H9 (cell line): ENCODE measurements at regions not wholly inside any gene's neighbourhood (a gene's known extent, or its start where the extent isn't known, plus 50 kb on each side); places are given as distances from the start of the nearest gene placed in this dataset.

Experiments used
- DNase-seq: peaks from one replicate; pipeline ENCODE4 v3.0.0-alpha.2; 2017
- H2AFZ ChIP-seq: one replicate; pipeline ENCODE4 v1.6.1; 2013; ENCODE audit warnings: mild to moderate bottlenecking, low read length, control low read depth, moderate library complexity
- H2AK5ac ChIP-seq: 2 replicates; pipeline ENCODE4 v1.6.1; 2013; ENCODE audit warnings: low read length, control low read depth, mixed read lengths; ENCODE audit not compliant: insufficient read length
- H2BK120ac ChIP-seq: one replicate; pipeline ENCODE4 v1.6.1; 2013; ENCODE audit warnings: low read depth, mild to moderate bottlenecking, low read length, control low read depth, inconsistent platforms; ENCODE audit not compliant: poor library complexity, severe bottlenecking
- H2BK12ac ChIP-seq: 2 replicates; pipeline ENCODE4 v1.6.1; 2013; ENCODE audit warnings: low read length, control low read depth, mixed read lengths, low read depth; ENCODE audit not compliant: insufficient read length
- H2BK15ac ChIP-seq: 2 replicates; pipeline ENCODE4 v1.6.1; 2013; ENCODE audit warnings: low read depth, low read length, control low read depth
- H2BK20ac ChIP-seq: one replicate; pipeline ENCODE4 v1.6.1; 2013; ENCODE audit warnings: low read depth, mild to moderate bottlenecking, low read length, control low read depth, inconsistent platforms; ENCODE audit not compliant: poor library complexity, severe bottlenecking
- H2BK5ac ChIP-seq: 2 replicates; pipeline ENCODE4 v1.6.1; 2013; ENCODE audit warnings: low read length, control low read depth, mixed read lengths; ENCODE audit not compliant: insufficient read length
- H3K14ac ChIP-seq: 2 replicates; pipeline ENCODE4 v1.6.1; 2013; ENCODE audit warnings: low read length, control low read depth; ENCODE audit not compliant: insufficient read depth
- H3K18ac ChIP-seq: 2 replicates; pipeline ENCODE4 v1.6.1; 2013; ENCODE audit warnings: low read depth, mild to moderate bottlenecking, mixed read lengths, low read length, control low read depth; ENCODE audit not compliant: insufficient read length
- H3K23ac ChIP-seq: 2 replicates; pipeline ENCODE4 v1.6.1; 2013; ENCODE audit warnings: low read length, control low read depth, mixed read lengths, low read depth; ENCODE audit not compliant: insufficient read length
- H3K23me2 ChIP-seq: 2 replicates; pipeline ENCODE4 v1.6.1; 2013; ENCODE audit warnings: low read depth, mild to moderate bottlenecking, mixed read lengths, low read length, control low read depth; ENCODE audit not compliant: insufficient read length, poor library complexity, severe bottlenecking
- H3K27ac ChIP-seq: 2 replicates; pipeline ENCODE4 v1.5.1; 2013; ENCODE audit warnings: low read length, control low read depth, mixed read lengths, low read depth; ENCODE audit not compliant: insufficient read length
- H3K27me3 ChIP-seq: 2 replicates; pipeline ENCODE4 v1.6.1; 2013; ENCODE audit warnings: low read length, control low read depth, inconsistent platforms; ENCODE audit not compliant: insufficient read depth
- H3K4ac ChIP-seq: 2 replicates; pipeline ENCODE4 v1.6.1; 2013; ENCODE audit warnings: low read depth, mild to moderate bottlenecking, control low read depth, inconsistent platforms, low read length, moderate library complexity
- H3K4me1 ChIP-seq: 2 replicates; pipeline ENCODE4 v1.6.1; 2013; ENCODE audit warnings: low read length, control low read depth, inconsistent platforms; ENCODE audit not compliant: insufficient read depth
- H3K4me2 ChIP-seq: 2 replicates; pipeline ENCODE4 v1.6.1; 2013; ENCODE audit warnings: low read length, control low read depth, mixed read lengths; ENCODE audit not compliant: insufficient read length, insufficient read depth
- H3K56ac ChIP-seq: 2 replicates; pipeline ENCODE4 v1.6.1; 2013; ENCODE audit warnings: low read depth, mild to moderate bottlenecking, mixed read lengths, low read length, control low read depth; ENCODE audit not compliant: insufficient read length
- H3K79me1 ChIP-seq: 2 replicates; pipeline ENCODE4 v1.6.1; 2013; ENCODE audit warnings: low read depth, mild to moderate bottlenecking, moderate library complexity, low read length, control low read depth, inconsistent platforms; ENCODE audit not compliant: insufficient read depth, poor library complexity, severe bottlenecking
- H3K79me2 ChIP-seq: 2 replicates; pipeline ENCODE4 v1.6.1; 2013; ENCODE audit warnings: low read length, control low read depth, inconsistent platforms; ENCODE audit not compliant: insufficient read depth
- H3K9ac ChIP-seq: 2 replicates; pipeline ENCODE4 v1.6.1; 2013; ENCODE audit warnings: low read length, control low read depth, mixed read lengths; ENCODE audit not compliant: insufficient read length; ENCODE audit errors: extremely low read depth
- H3K9me3 ChIP-seq: one replicate; pipeline ENCODE4 v1.6.1; 2013; ENCODE audit warnings: low read depth, low read length, inconsistent platforms; ENCODE audit not compliant: control insufficient read depth
- H3T11ph ChIP-seq: one replicate; pipeline ENCODE4 v1.6.1; 2013; ENCODE audit warnings: mild to moderate bottlenecking, low read length, control low read depth, inconsistent platforms
- H4K20me1 ChIP-seq: one replicate; pipeline ENCODE4 v1.6.1; 2013; ENCODE audit not compliant: control insufficient read depth, insufficient read length, insufficient read depth
- H4K5ac ChIP-seq: 2 replicates; pipeline ENCODE4 v1.6.1; 2013; ENCODE audit warnings: low read depth, mild to moderate bottlenecking, mixed read lengths, low read length, control low read depth; ENCODE audit not compliant: insufficient read length
- H4K8ac ChIP-seq: replicated peaks from 2 replicates; pipeline ENCODE4 v1.6.1; 2013; ENCODE audit warnings: low read length, control low read depth, mixed read lengths, low read depth; ENCODE audit not compliant: insufficient read length
- H4K91ac ChIP-seq: 2 replicates; pipeline ENCODE4 v1.6.1; 2013; ENCODE audit warnings: low read depth, mild to moderate bottlenecking, moderate library complexity, mixed read lengths, low read length, control low read depth; ENCODE audit not compliant: insufficient read length
- H3K27ac Mint-ChIP-seq, 3 experiments: 2 replicates in 2 of 3; 3 replicates in 1 of 3; pipeline ENCODE4 v1.8.0; 2020 to 2021; ENCODE audit warnings: mixed read lengths in 3 of 3, mild to moderate bottlenecking in 1 of 3, moderate library complexity in 1 of 3
- H3K27me3 Mint-ChIP-seq: 2 replicates; pipeline ENCODE4 v1.8.0; 2021; ENCODE audit warnings: low read depth, mild to moderate bottlenecking, moderate library complexity, mixed read lengths
- H3K36me3 Mint-ChIP-seq, 3 experiments: 2 replicates in 2 of 3; 3 replicates in 1 of 3; pipeline ENCODE4 v1.8.0; 2020 to 2021; ENCODE audit warnings: low read depth in 3 of 3, mixed read lengths in 3 of 3; ENCODE audit not compliant: insufficient read depth in 1 of 3
- H3K4me1 Mint-ChIP-seq, 2 experiments: 2 replicates each; pipeline ENCODE4 v1.8.0; 2020; ENCODE audit warnings: mixed read lengths in 2 of 2
- H3K4me3 Mint-ChIP-seq, 2 experiments: 2 replicates in 1 of 2; 3 replicates in 1 of 2; pipeline ENCODE4 v1.8.0; 2020 to 2021; ENCODE audit warnings: mild to moderate bottlenecking in 2 of 2, mixed read lengths in 2 of 2, moderate library complexity in 1 of 2
- H3K9me3 Mint-ChIP-seq, 2 experiments: 2 replicates in 1 of 2; 3 replicates in 1 of 2; pipeline ENCODE4 v1.8.0; 2020; ENCODE audit warnings: mild to moderate bottlenecking in 2 of 2, mixed read lengths in 2 of 2, moderate library complexity in 1 of 2
- WGBS: extraction: QIAGEN DNeasy Blood & Tissue Kit; methylation state at CpG from one replicate; pipeline ENCODE4 v1.1.7; 2013; ENCODE audit warnings: missing lambda C conversion rate, low lambda C conversion rate, mixed read lengths; ENCODE audit not compliant: insufficient read length; ENCODE audit errors: extremely low coverage; 5-methylcytosine and 5-hydroxymethylcytosine counted together
- TF ChIP-seq, protein P1 (sequence below): fragments of 200-600 bp; sonication (generic); conservative IDR thresholded peaks from 3 replicates; pipeline ENCODE4 v1.8.0; 2021; ENCODE audit warnings: antibody characterized with exemption, mild to moderate bottlenecking

DNA sequence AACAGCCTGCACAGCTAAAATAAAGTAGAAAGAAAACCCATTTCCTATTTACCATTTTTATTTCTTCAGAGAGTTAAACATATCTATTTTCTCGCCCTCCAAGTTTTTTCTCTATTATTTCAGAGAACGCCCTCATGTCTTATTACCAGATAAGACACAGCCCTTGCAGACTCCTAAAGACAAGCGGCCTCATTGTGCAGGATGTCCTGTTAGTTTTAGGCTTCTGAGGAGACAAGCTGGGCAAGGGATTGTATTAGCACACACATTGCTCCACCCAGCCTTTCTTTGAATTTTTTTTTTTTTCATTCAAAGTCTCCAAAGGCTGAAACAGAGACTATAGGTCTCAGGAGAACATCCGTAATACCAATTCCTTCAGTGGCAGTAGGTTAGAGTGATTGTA, 101.8 kb upstream of the UBL3 start:
- no peak for DNase-seq
- H2BK15ac ChIP-seq = no peak overlapping the region
- no peak overlapping the region for H3K27ac ChIP-seq
- H3K27me3 ChIP-seq = no peaks in the 10 kb centered on the region
- H4K91ac ChIP-seq = no peak overlapping the region
- H3T11ph ChIP-seq = no peak overlapping the region
- no peak overlapping the region for H3K4me2 ChIP-seq
- H3K9ac ChIP-seq = no peak overlapping the region
- H3K4ac ChIP-seq = no peak overlapping the region
- WGBS = no CpG with 5 or more reads among the region's 4 CpGs
- Mint-ChIP-seq H3K4me3 (no peak overlapping the region), H3K27me3 (peaks cover 17% of the 10 kb centered on the region), H3K4me1 (peaks cover 23 to 30% of the 10 kb centered on the region in 2 experiments), H3K9me3 (no peaks in the 10 kb centered on the region; a peak in 1 of 5 replicates), H3K27ac (no peak overlapping the region), H3K36me3 (no peaks in the 10 kb centered on the region; a peak in 1 of 7 replicates)
- H2BK12ac ChIP-seq = no peak overlapping the region
- no peaks in the 10 kb centered on the region for H3K79me2 ChIP-seq
- no peak overlapping the region for H2BK5ac ChIP-seq
- no peak overlapping the region for H2AFZ ChIP-seq
- no peak overlapping the region for H3K56ac ChIP-seq
- no peaks in the 10 kb centered on the region for H3K9me3 ChIP-seq
- no peak overlapping the region for H3K23ac ChIP-seq
- no peaks in the 10 kb centered on the region for H3K23me2 ChIP-seq
- H4K8ac ChIP-seq = no peak overlapping the region
- no peak overlapping the region for H2BK120ac ChIP-seq
- H2AK5ac ChIP-seq = no peak overlapping the region
- no peak overlapping the region for H2BK20ac ChIP-seq
- peaks cover 1% of the 10 kb centered on the region; the same call in 1 of the 2 replicates for H3K4me1 ChIP-seq
- no peak overlapping the region for H3K18ac ChIP-seq
- TF ChIP-seq, protein P1, sequence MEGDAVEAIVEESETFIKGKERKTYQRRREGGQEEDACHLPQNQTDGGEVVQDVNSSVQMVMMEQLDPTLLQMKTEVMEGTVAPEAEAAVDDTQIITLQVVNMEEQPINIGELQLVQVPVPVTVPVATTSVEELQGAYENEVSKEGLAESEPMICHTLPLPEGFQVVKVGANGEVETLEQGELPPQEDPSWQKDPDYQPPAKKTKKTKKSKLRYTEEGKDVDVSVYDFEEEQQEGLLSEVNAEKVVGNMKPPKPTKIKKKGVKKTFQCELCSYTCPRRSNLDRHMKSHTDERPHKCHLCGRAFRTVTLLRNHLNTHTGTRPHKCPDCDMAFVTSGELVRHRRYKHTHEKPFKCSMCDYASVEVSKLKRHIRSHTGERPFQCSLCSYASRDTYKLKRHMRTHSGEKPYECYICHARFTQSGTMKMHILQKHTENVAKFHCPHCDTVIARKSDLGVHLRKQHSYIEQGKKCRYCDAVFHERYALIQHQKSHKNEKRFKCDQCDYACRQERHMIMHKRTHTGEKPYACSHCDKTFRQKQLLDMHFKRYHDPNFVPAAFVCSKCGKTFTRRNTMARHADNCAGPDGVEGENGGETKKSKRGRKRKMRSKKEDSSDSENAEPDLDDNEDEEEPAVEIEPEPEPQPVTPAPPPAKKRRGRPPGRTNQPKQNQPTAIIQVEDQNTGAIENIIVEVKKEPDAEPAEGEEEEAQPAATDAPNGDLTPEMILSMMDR = no peak
- H4K20me1 ChIP-seq = no peaks in the 10 kb centered on the region
- no peak overlapping the region for H4K5ac ChIP-seq
- no peak overlapping the region for H3K14ac ChIP-seq
- no peaks in the 10 kb centered on the region for H3K79me1 ChIP-seq
